AG10803 (cell line): ENCODE measurements at regions not wholly inside any gene's neighbourhood (a gene's known extent, or its start where the extent isn't known, plus 50 kb on each side); places are given as distances from the start of the nearest gene placed in this dataset.

ENCODE experiments used
- DNase-seq: peaks from one replicate; pipeline ENCODE4 v3.0.0; 2010; ENCODE audit warnings: low read depth
- H3K4me3 ChIP-seq: 2 replicates; pipeline ENCODE4 v1.5.1; 2011; ENCODE audit warnings: mild to moderate bottlenecking, low read length, control low read depth
- CTCF ChIP-seq: conservative IDR thresholded peaks from 2 replicates; pipeline ENCODE4 v1.5.1; 2011; ENCODE audit warnings: mild to moderate bottlenecking, low read length, control low read depth, inconsistent platforms

GRCh38 chr2:225867071-225867470, 467.6 kb downstream of the NYAP2 start:
- no peak for DNase-seq
- no peak for TF ChIP-seq CTCF
- no peak overlapping the region for H3K4me3 ChIP-seq

- no peak overlapping the region for H3K4me3 ChIP-seq
- peak; percentile 43 for DNase-seq
- TF ChIP-seq CTCF: no peak
Observed at GRCh38 chr2:225865468-225865867, 466.0 kb downstream of the NYAP2 start.

- no peak for DNase-seq
- no peak overlapping the region for H3K4me3 ChIP-seq
Observed at GRCh38 chr2:225864394-225864793, 464.9 kb downstream of the NYAP2 start.

DNA sequence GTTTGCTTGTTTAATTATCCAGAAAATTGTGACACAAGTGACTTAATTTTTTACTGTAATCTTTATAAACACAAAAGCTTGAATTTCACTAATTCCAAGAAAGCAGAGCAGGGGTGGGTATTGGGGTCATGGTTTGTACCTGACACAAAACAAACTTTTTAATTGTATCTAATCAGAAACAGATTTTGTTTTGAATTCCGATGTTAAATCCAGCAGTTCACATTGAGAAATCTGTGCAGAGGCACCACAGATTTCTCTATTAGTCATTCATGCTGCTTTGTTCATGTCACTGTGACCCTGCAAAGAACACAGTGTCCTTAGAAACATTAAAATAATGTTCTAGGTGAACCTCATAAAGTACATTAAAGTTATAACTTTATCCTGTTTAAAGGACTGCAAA, 443.4 kb downstream of the NYAP2 start:
- peak; percentile 50 for DNase-seq
- no peak overlapping the region for H3K4me3 ChIP-seq
- no peak for TF ChIP-seq CTCF

More at GRCh38 chr2:225864394-225864793, 464.9 kb downstream of the NYAP2 start:
- TF ChIP-seq CTCF: no peak

GRCh38 chr2:225841314-225841713, 441.8 kb downstream of the NYAP2 start:
- no peak overlapping the region for H3K4me3 ChIP-seq
- DNase-seq: peak; percentile 9
- TF ChIP-seq CTCF: no peak

DNA sequence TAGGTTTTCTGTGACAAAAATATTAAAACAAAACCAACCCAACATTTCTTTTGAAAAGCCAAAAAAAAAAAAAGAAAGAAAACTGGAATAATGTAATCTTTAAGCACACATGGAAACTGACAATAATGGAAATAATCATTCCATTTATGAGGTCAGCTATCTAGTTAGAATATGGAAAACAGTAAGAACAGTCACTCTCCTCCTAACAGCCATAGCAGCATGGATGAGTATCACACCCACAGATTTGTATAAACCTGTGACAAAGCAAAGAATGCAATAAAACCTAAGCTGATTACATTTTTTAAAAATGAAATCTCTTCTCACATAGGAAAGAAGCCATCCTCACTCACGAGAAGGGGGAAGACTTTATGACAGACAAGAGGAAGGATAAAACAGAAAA, 437.8 kb downstream of the NYAP2 start:
- no peak for TF ChIP-seq CTCF
- no peak for DNase-seq
- H3K4me3 ChIP-seq: no peak overlapping the region

GRCh38 chr2:225824748-225825449, 425.4 kb downstream of the NYAP2 start:
- TF ChIP-seq CTCF: no peak
- H3K4me3 ChIP-seq: no peak overlapping the region
- no peak for DNase-seq
